ENCODE measurements at regions not wholly inside any gene's neighbourhood (a gene's known extent, or its start where the extent isn't known, plus 50 kb on each side); places are given as distances from the start of the nearest gene placed in this dataset.

DNA sequence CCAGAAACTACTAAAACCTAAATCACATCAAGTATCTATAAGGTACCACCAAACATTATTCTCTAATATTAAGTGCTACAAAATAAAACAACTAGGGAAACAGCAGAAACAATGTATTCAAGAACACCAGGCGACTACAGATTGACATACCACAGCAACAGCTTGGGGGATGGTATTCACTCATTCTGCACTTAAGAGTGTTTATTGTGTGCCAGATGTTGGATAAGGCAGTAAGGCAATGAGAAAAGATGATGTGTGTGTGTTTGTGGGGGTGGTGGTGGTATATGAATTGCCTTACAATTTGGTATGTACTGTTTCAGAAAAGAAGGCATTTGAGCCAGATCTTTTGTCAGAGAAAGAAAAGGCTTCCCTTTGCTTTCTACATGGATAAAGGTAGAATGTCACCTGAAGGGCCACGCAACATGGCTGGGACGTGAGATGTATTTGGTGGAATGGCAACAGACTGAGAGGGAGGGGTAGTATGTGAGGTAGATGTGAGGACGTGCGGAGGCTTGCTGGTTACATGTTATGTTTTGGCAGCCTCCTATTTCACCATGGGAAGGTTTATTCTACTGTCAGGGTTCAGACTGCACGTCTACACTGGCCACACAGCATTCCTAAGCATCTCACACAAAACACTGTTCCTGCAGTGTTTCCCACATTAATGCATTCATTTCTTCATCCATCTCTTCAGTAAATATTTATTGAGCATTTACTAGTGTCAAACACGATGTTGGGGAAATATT, 300.7 kb downstream of the KLF12 start (continued):
- TF ChIP-seq E2F4 (CRISPR knock-in tag; IDR thresholded peaks at IDR 0.05; ENCODE audit: borderline replicate concordance, low read depth) (no peak), RELA (CRISPR knock-in tag; IDR thresholded peaks at IDR 0.05; ENCODE audit: borderline replicate concordance) (no peak)

- Mint-ChIP-seq H3K27me3 (ENCODE audit: low read depth) (no peaks in the 10 kb centered on the region), H3K36me3 (no peaks in the 10 kb centered on the region), H3K4me3 (no peak overlapping the region), H3K4me1 (peaks cover 30% of the 10 kb centered on the region), H3K9me3 (no peaks in the 10 kb centered on the region), H3K27ac (no peak overlapping the region)
- TF ChIP-seq, protein P1, sequence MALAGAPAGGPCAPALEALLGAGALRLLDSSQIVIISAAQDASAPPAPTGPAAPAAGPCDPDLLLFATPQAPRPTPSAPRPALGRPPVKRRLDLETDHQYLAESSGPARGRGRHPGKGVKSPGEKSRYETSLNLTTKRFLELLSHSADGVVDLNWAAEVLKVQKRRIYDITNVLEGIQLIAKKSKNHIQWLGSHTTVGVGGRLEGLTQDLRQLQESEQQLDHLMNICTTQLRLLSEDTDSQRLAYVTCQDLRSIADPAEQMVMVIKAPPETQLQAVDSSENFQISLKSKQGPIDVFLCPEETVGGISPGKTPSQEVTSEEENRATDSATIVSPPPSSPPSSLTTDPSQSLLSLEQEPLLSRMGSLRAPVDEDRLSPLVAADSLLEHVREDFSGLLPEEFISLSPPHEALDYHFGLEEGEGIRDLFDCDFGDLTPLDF (CRISPR knock-in tag; IDR thresholded peaks at IDR 0.05) = no peak
- TF ChIP-seq SOX15 (CRISPR knock-in tag; IDR thresholded peaks at IDR 0.05) = no peak
- no peak for TF ChIP-seq ZBTB21 (CRISPR knock-in tag; IDR thresholded peaks at IDR 0.05; ENCODE audit: borderline replicate concordance)
- TF ChIP-seq, protein P2, sequence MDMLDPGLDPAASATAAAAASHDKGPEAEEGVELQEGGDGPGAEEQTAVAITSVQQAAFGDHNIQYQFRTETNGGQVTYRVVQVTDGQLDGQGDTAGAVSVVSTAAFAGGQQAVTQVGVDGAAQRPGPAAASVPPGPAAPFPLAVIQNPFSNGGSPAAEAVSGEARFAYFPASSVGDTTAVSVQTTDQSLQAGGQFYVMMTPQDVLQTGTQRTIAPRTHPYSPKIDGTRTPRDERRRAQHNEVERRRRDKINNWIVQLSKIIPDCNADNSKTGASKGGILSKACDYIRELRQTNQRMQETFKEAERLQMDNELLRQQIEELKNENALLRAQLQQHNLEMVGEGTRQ (CRISPR knock-in tag; IDR thresholded peaks at IDR 0.05) = no peak
- TF ChIP-seq MYBL2 (CRISPR knock-in tag; IDR thresholded peaks at IDR 0.05) = no peak
- TF ChIP-seq ZNF512 (CRISPR knock-in tag; IDR thresholded peaks at IDR 0.05; ENCODE audit: borderline replicate concordance) = no peak
- no peak for TF ChIP-seq E2F4 (CRISPR knock-in tag; IDR thresholded peaks at IDR 0.05; ENCODE audit: borderline replicate concordance, low read depth)
- no peak for TF ChIP-seq ZNF138 (CRISPR knock-in tag; conservative IDR thresholded peaks at IDR 0.05)
- TF ChIP-seq, protein P3, sequence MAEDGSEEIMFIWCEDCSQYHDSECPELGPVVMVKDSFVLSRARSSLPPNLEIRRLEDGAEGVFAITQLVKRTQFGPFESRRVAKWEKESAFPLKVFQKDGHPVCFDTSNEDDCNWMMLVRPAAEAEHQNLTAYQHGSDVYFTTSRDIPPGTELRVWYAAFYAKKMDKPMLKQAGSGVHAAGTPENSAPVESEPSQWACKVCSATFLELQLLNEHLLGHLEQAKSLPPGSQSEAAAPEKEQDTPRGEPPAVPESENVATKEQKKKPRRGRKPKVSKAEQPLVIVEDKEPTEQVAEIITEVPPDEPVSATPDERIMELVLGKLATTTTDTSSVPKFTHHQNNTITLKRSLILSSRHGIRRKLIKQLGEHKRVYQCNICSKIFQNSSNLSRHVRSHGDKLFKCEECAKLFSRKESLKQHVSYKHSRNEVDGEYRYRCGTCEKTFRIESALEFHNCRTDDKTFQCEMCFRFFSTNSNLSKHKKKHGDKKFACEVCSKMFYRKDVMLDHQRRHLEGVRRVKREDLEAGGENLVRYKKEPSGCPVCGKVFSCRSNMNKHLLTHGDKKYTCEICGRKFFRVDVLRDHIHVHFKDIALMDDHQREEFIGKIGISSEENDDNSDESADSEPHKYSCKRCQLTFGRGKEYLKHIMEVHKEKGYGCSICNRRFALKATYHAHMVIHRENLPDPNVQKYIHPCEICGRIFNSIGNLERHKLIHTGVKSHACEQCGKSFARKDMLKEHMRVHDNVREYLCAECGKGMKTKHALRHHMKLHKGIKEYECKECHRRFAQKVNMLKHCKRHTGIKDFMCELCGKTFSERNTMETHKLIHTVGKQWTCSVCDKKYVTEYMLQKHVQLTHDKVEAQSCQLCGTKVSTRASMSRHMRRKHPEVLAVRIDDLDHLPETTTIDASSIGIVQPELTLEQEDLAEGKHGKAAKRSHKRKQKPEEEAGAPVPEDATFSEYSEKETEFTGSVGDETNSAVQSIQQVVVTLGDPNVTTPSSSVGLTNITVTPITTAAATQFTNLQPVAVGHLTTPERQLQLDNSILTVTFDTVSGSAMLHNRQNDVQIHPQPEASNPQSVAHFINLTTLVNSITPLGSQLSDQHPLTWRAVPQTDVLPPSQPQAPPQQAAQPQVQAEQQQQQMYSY (CRISPR knock-in tag; IDR thresholded peaks at IDR 0.05) = no peak
- TF ChIP-seq PRRX2 (CRISPR knock-in tag; IDR thresholded peaks at IDR 0.05) = no peak
- ChIA-PET CTCF (interaction anchor here (1.0 kb wide), 1 partner anchor 454 kb away, joined by 3 read pairs; no protein-coding TSS in a partner anchor), POLR2A (no interaction called here)
- ATAC-seq (no peak), DNase-seq (ENCODE audit: low spot score) (no peak)
Observed at GRCh38 chr13:73832825-73833224, 301.4 kb downstream of the KLF12 start.

DNA sequence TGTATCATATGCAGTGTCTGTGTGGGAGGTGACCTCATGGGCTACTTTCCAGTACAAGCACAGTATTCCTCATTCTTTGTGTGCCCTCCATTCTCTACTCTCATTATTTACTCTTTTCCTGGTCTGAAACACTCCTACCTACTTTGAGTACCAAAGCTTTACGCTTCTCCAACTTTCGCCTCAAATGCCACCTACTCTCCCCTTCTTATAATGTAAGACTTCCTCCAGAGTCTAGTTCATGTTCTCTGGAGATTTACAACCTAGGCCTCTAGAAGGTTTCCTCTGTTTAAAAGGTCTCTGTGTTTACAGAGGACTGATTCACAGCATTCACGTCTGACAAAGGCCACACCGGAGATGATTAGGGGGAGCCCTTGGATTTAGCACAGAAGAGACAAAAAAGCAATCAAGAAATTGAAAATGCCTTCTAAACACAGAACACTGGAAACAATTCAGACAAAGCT, 302.0 kb downstream of the KLF12 start:
- DNase-seq (ENCODE audit: low spot score) = no peak
- no peaks in the 10 kb centered on the region for H3K36me3 Mint-ChIP-seq
- TF ChIP-seq, protein P4, sequence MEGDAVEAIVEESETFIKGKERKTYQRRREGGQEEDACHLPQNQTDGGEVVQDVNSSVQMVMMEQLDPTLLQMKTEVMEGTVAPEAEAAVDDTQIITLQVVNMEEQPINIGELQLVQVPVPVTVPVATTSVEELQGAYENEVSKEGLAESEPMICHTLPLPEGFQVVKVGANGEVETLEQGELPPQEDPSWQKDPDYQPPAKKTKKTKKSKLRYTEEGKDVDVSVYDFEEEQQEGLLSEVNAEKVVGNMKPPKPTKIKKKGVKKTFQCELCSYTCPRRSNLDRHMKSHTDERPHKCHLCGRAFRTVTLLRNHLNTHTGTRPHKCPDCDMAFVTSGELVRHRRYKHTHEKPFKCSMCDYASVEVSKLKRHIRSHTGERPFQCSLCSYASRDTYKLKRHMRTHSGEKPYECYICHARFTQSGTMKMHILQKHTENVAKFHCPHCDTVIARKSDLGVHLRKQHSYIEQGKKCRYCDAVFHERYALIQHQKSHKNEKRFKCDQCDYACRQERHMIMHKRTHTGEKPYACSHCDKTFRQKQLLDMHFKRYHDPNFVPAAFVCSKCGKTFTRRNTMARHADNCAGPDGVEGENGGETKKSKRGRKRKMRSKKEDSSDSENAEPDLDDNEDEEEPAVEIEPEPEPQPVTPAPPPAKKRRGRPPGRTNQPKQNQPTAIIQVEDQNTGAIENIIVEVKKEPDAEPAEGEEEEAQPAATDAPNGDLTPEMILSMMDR (IDR thresholded peaks at IDR 0.05) = no peak
- TF ChIP-seq TCF7 (CRISPR knock-in tag; IDR thresholded peaks at IDR 0.05; ENCODE audit: low read depth) (no peak), CREB1 (CRISPR knock-in tag; IDR thresholded peaks at IDR 0.05) (no peak), PRRX2 (CRISPR knock-in tag; IDR thresholded peaks at IDR 0.05) (no peak), NR3C1 (CRISPR knock-in tag; conservative IDR thresholded peaks at IDR 0.05; ENCODE audit: low read depth) (no peak), RELA (CRISPR knock-in tag; IDR thresholded peaks at IDR 0.05; ENCODE audit: borderline replicate concordance) (no peak), TEAD4 (CRISPR knock-in tag; IDR thresholded peaks at IDR 0.05) (no peak)
- no peaks in the 10 kb centered on the region for H3K27me3 Mint-ChIP-seq (ENCODE audit: low read depth)
- no peak overlapping the region for H3K27ac Mint-ChIP-seq
- ATAC-seq = peak; percentile 36; the same call in 1 of the 2 replicates
- no peak overlapping the region for H3K4me3 Mint-ChIP-seq
- CTCF ChIA-PET = interaction anchor here (1.0 kb wide), 1 partner anchor 454 kb away, joined by 3 read pairs; no protein-coding TSS in a partner anchor
- H3K9me3 Mint-ChIP-seq = no peaks in the 10 kb centered on the region
- H3K4me1 Mint-ChIP-seq = peaks cover 25% of the 10 kb centered on the region
- POLR2A ChIA-PET = no interaction called here

Data from WTC11 (cell line).